HG02840 (cell line): ENCODE measurements at regions not wholly inside any gene's neighbourhood (a gene's known extent, or its start where the extent isn't known, plus 50 kb on each side); places are given as distances from the start of the nearest gene placed in this dataset.

Source experiments
- ATAC-seq: cut with Tn5 transposase; IDR thresholded peaks from one replicate; pipeline ENCODE4 v1.9.1; 2021; ENCODE audit warnings: mild to moderate bottlenecking, moderate library complexity, moderate number of reproducible peaks; ENCODE audit not compliant: unreplicated experiment, low FRiP score

GRCh38 chr16:79309606-79310005 is 290.9 kb downstream of the MAF start:
- ATAC-seq: no peak

DNA sequence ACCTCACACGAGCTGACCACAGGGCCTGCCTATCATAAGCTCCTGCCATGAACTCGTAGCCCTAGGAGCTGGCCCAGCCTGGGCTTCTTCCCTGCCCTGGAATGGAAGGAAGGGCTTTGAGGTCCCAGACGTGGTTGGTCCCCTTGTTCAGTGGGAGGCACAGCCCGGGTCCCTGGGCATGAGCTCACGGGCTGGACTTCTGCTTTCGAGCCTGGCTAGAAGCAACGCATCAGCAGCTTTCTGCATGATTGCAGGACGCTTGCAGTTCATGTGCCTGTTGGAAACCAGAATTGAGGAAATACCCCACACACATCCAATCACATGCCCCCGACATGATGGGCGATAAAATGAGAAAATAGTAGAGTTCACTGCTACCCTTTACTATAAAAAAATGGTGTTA is 293.3 kb downstream of the MAF start:
- ATAC-seq: no peak

- no peak for ATAC-seq
Measured at GRCh38 chr16:79305074-79305473, 295.5 kb downstream of the MAF start.

DNA sequence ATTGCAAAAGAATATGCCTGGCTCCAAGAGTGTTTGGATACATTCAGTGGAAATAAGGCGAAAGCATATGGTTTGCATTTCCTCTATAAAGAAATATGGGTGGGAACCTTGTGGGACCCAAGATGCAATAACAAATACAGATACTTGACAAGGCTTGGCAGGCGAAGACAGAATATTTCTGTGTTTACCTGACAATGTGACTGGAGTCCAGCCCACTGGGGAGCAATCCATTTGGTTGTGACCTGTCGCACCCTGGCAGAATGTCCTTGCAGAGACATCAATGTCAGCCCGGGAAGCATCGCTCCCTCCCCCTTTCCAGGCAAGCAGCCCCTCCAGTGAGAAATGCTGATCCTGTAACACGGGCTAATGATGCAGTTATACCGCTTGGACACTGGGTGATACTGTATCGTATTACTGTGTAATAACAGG is 296.6 kb downstream of the MAF start:
- no peak for ATAC-seq

- no peak for ATAC-seq
Measured at GRCh38 chr16:79303206-79303605, 297.3 kb downstream of the MAF start.

DNA sequence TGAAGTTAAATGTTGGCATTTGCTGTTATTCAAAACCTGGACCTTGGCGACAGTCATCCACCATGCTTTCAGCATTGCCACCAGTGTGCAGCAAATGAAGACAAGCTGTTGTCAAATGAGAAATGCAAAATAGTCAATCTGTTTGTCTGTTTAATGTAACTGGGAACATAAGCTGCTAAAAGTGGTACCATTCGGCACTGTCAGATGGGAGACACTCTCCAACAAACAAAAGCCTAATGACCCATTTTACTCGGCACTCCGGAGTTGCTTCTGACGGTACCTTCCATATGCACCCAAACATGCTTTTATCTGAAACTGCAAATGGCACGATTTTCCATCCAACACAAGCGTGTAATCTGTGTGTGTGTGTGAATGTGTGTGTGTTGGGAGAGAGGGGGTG is 297.8 kb downstream of the MAF start:
- no peak for ATAC-seq

DNA sequence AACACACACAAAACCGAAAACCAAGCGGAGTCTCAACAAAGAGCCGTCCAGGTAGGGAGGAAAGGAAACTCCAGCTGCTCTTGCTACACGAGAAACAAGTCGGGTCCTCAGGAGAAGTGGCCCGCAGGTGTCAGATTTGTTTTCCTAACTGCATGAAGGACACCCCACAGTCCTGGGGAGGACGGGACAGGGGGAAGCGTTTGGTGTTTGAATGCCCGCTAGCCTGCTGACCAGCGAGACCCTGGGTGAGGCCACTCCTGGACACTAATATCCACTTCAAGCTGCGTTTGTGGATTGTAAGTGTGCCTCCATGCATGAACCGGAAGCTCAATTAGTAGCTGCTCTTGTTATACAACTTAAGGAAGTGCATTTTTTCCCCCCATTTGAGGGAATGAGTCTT is 299.5 kb downstream of the MAF start:
- no peak for ATAC-seq

DNA sequence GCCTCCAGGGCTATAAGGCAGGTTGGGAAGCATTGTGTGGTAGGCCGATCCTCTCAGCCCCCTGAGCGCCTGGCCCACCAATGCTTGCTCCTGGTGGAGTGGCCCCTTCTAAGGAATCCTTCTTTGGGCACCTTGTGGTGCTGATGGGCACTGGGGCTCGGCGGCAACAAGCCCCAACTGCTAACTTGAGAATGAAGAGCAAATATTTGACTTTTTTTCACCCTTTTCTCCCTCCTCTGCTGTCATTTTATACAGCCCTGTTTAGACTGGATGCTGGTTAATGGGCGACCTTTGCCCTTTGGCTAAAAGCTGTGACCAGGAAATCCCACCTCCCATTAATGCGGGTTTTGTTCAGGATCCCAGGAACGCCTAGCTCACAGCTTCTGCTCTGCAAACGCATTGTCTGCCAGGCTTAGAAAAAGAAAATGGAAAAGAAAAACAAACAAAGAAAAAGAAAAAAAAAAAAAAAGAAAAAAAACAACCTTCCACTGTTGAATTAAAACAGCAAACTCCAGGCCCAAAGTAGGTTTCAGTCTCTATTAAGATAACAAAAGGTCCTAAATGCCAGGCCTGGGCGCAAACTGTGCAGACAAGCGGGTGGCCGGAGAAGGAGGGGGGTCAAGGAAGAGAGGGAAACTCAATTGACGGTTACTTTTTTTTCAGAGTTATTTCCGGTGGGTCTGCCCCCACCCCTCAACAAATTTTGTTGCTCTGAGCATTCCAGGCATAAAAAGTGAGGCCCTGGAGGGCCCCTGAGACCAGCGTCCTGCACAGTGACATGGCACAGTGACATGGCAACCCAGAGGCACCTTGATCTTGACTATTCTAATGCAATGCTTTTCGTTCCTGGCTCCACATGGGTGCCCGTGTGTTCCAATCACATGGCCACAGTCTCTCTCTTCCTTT is 301.4 kb downstream of the MAF start:
- no peak for ATAC-seq

DNA sequence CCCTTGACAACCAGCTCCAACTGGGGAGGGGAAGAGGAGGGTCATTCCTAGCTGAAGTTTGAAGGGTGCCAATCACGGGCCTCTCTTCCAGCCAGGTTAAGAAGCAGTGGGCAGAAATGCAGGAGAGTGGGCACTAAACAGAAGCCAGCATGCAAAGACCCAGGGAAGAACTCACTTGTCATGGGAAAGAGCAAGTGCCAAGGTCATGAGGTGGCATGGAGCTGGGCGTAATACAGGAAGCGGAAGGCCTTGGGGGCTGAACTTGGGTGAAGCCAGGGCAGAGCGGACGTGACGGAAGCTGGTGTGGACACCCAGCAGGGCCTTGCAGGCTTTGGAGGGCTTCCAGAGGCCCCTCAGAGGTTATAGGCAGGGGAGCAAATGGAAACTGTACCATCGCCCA is 302.1 kb downstream of the MAF start:
- ATAC-seq: no peak

- ATAC-seq: no peak
Measured at GRCh38 chr16:79297805-79298204, 302.7 kb downstream of the MAF start.

DNA sequence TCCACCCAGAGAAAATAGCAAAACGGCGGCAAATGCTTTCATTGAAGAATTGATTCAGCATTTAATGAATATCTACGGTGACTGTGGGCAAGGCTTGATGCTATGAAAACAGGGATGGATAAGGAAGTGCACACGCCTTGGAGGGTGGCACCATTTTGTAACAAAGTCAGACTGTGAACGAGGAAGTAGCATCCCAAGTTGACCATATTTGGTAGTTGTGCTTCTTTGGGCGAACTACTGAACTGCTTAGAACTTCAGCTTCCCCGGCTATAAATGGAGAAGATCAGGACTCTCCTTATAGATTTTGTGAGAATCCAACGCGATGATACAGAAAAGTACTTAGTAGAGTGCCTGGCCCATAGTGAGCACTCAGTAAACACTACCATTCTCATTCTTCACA is 303.2 kb downstream of the MAF start:
- ATAC-seq: no peak

- ATAC-seq: no peak
Measured at GRCh38 chr16:79296491-79296890, 304.0 kb downstream of the MAF start.

- no peak for ATAC-seq
Measured at GRCh38 chr16:79295746-79296145, 304.8 kb downstream of the MAF start.

DNA sequence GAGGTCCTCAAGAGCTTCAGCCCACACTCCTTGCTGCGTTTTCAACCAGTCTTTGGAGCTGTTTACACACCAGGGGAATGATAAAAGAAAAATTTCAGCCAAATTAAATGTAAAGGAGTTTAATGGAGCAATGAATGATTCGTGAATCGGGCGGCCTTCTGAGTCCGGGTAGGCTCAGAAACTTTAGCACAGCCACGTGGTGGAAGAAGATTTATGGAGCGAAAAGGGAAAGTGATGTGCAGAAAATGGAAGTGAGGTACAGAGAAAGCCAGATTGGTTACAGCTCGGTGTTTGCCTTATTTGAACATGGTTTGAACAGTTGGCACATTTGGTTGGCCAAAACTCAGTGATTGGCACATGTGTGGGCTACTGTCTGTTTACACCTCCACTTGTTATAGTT is 305.4 kb downstream of the MAF start:
- ATAC-seq: no peak

GRCh38 chr16:79294568-79294967 is 306.0 kb downstream of the MAF start:
- no peak for ATAC-seq

DNA sequence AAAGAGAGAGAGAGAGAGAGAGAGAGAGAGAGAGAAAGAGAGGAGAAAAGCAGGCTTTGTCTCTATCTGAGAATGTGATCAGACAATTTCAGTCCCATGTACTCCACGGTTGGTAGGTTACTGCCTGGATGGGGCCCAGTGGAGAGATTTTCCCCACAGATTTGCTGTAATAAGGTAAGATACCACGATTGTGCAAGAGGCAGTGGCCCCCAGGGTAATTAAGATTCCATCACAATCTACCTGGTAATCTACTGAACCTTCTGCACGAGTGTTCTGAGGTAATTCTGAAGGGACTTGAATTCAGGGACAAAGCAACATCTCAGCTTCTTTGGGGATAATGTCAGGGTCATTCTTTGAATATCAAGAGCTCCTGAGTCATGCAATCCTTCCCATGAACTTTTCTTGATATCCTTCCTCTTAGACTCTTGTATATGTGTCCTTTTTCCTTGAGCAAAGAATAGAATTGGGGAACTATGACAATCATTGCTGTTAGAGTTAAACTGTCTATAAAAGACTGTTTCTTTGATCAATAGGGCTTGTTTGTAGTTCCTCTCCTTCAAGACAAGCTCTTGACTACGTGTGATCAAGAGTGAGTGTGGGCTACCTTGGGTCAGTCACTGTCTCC is 306.6 kb downstream of the MAF start:
- ATAC-seq: no peak

DNA sequence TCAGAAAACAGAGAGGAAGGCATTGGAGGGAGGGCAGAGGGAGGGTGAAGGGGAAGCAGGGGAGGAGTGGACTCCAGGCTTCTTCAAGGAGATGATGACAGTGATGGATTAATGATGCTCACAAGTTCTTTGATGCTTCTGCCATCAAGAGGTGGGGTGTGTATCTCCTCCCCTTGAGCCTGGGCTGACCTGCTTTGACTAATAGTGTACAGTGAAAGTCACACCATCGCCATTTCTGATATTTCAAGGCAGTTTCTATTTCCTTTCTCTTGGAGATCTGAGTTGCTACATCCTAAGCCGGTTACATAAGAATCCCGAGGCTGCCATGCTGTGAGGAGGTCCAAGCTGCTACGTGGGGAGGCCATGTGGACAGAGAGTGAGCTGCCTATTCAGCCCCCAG is 312.5 kb downstream of the MAF start:
- ATAC-seq: no peak

DNA sequence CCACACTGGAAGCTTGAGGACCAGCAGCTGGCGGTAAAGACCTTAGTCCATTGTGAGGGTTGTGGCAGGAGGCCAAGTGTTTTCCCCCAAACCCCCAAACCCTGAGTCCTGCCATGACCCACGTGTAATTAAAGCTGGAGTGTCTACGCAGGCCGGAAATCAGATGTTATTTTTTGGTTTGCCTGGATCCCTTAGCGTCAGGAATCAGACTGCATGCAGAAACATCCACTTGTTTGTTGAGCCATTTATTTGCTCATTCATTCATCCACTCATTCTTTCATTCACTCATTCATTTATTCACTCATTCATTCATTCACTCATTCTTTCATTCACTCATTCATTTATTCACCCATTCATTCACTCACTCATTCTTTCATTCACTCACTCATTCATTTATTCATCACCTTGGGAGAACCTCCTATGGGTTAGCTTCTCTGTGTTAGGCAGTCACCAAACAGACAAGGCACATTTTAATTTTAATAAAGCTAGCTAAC is 313.1 kb downstream of the MAF start:
- no peak for ATAC-seq

GRCh38 chr16:79286646-79287423 is 313.7 kb downstream of the MAF start:
- peak; percentile 73 for ATAC-seq

DNA sequence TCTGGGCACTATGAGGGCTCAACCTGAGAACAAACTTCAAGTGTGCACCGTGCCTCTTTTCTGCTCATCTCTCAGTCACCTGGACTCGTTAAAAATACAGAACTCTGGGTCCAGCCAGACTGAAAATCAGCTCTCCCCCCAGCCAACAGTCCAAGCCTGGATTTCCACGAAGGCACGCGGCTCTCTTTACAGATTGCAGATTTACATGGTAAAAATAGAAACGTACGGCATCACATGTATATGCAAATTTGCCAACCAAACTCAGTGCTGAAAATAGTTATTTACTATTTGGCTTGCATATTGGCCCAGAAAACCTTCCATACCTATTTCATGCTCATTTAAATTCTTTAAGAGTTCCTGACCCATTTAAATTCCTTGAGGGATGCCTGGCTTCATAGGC is 315.8 kb downstream of the MAF start:
- ATAC-seq: no peak

- ATAC-seq: no peak
Measured at GRCh38 chr16:79283578-79283977, 317.0 kb downstream of the MAF start.
